MCF 10A (cell line): ENCODE measurements at regions not wholly inside any gene's neighbourhood (a gene's known extent, or its start where the extent isn't known, plus 50 kb on each side); places are given as distances from the start of the nearest gene placed in this dataset.

Experiments used
- BruUV-seq: library from RNA; stranded (reverse); fragments of 400-500 nt; replicated peaks from 2 replicates; lab custom pipeline; 2021; lab: Mats Ljungman, UMichigan
- CTCF ChIA-PET: fragments of 300-600 bp; sonication (Branson Sonifier 250); formaldehyde crosslinking; extraction: SDS; loops from one replicate; lab custom pipeline; 2021; ENCODE audit warnings: antibody characterized with exemption, inconsistent platforms; lab: Yijun Ruan, JAX
- POLR2A ChIA-PET: fragments of 300-600, 350-650 bp; sonication (Branson Sonifier 250); formaldehyde crosslinking; extraction: SDS; loops from one replicate; lab custom pipeline; 2020; ENCODE audit warnings: antibody characterized with exemption, inconsistent platforms; lab: Yijun Ruan, JAX
- DNase-seq: peaks from one replicate; pipeline ENCODE4 v3.0.0-alpha.2; 2018; ENCODE audit not compliant: unreplicated experiment
- H3K27ac Mint-ChIP-seq: one replicate; pipeline ENCODE4 v1.8.0; 2022; ENCODE audit warnings: mild to moderate bottlenecking, low read depth, mixed read lengths; ENCODE audit not compliant: unreplicated experiment
- H3K27me3 Mint-ChIP-seq: one replicate; pipeline ENCODE4 v1.8.0; 2022; ENCODE audit warnings: mixed read lengths; ENCODE audit not compliant: insufficient read depth, unreplicated experiment
- H3K36me3 Mint-ChIP-seq: one replicate; pipeline ENCODE4 v1.8.0; 2022; ENCODE audit warnings: mild to moderate bottlenecking, moderate library complexity, mixed read lengths; ENCODE audit not compliant: insufficient read depth, unreplicated experiment
- H3K4me1 Mint-ChIP-seq: one replicate; pipeline ENCODE4 v1.8.0; 2022; ENCODE audit warnings: mixed read lengths; ENCODE audit not compliant: insufficient read depth, unreplicated experiment
- H3K4me3 Mint-ChIP-seq: one replicate; pipeline ENCODE4 v1.8.0; 2022; ENCODE audit warnings: mild to moderate bottlenecking, moderate library complexity, mixed read lengths; ENCODE audit not compliant: unreplicated experiment
- H3K9me3 Mint-ChIP-seq: one replicate; pipeline ENCODE4 v1.8.0; 2022; ENCODE audit warnings: mixed read lengths; ENCODE audit not compliant: unreplicated experiment
- CTCF ChIP-seq: fragments of 200-600 bp; IDR thresholded peaks from one replicate; pipeline ENCODE4 v1.8.0; 2022; ENCODE audit warnings: antibody characterized with exemption, mild to moderate bottlenecking; ENCODE audit not compliant: unreplicated experiment
- intact Hi-C: fragments of 100-400 bp; cut with micrococcal nuclease; formaldehyde crosslinking; loops from 2 replicates; pipeline ENCODE4 v1.14.1; 2022

- no peak for DNase-seq
- H3K27ac Mint-ChIP-seq, result no peak overlapping the region
- H3K4me3 Mint-ChIP-seq, result no peak overlapping the region
- no peaks in the 10 kb centered on the region for H3K4me1 Mint-ChIP-seq
- no peaks in the 10 kb centered on the region for H3K27me3 Mint-ChIP-seq
- ChIA-PET CTCF (no interaction called here), POLR2A (no interaction called here)
- peaks cover 22% of the 10 kb centered on the region for H3K9me3 Mint-ChIP-seq
- no peak for TF ChIP-seq CTCF
- intact Hi-C loops, result no loop called here
- no TSS peak for BruUV-seq
- H3K36me3 Mint-ChIP-seq, result peaks cover 7% of the 10 kb centered on the region
Measured at GRCh38 chr11:70883323-70883940, 368.9 kb downstream of the SHANK2 start.

- TF ChIP-seq CTCF, result no peak
- no peak overlapping the region for H3K4me3 Mint-ChIP-seq
- intact Hi-C loops, result no loop called here
- no peaks in the 10 kb centered on the region for H3K27me3 Mint-ChIP-seq
- BruUV-seq, result no TSS peak
- H3K36me3 Mint-ChIP-seq, result peaks cover 7% of the 10 kb centered on the region
- no peak overlapping the region for H3K27ac Mint-ChIP-seq
- no peaks in the 10 kb centered on the region for H3K4me1 Mint-ChIP-seq
- ChIA-PET POLR2A (no interaction called here), CTCF (no interaction called here)
- no peak for DNase-seq
- H3K9me3 Mint-ChIP-seq, result peaks cover 22% of the 10 kb centered on the region
Measured at GRCh38 chr11:70883973-70884623, 368.3 kb downstream of the SHANK2 start.

- no TSS peak for BruUV-seq
- ChIA-PET CTCF (no interaction called here), POLR2A (no interaction called here)
- H3K36me3 Mint-ChIP-seq, result no peaks in the 10 kb centered on the region
- no peaks in the 10 kb centered on the region for H3K27me3 Mint-ChIP-seq
- TF ChIP-seq CTCF, result no peak
- H3K27ac Mint-ChIP-seq, result no peak overlapping the region
- no peaks in the 10 kb centered on the region for H3K4me1 Mint-ChIP-seq
- H3K9me3 Mint-ChIP-seq, result peaks cover 20% of the 10 kb centered on the region
- H3K4me3 Mint-ChIP-seq, result no peak overlapping the region
- no peak for DNase-seq
- intact Hi-C loops, result no loop called here
Measured at GRCh38 chr11:70885281-70886231, 366.8 kb downstream of the SHANK2 start.

GRCh38 chr11:70886256-70886655 lies 366.1 kb downstream of the SHANK2 start:
- no peak for DNase-seq
- no peak for TF ChIP-seq CTCF
- Mint-ChIP-seq H3K36me3 (no peaks in the 10 kb centered on the region), H3K4me1 (no peaks in the 10 kb centered on the region), H3K9me3 (peaks cover 20% of the 10 kb centered on the region), H3K27me3 (no peaks in the 10 kb centered on the region), H3K4me3 (no peak overlapping the region), H3K27ac (no peak overlapping the region)
- CTCF ChIA-PET, result no interaction called here
- no TSS peak for BruUV-seq
- intact Hi-C loops, result no loop called here
- POLR2A ChIA-PET, result no interaction called here
